SK-N-SH treated with all-trans-retinoic acid at 6 μM for 48 hours (cell line): ENCODE measurements at regions not wholly inside any gene's neighbourhood (a gene's known extent, or its start where the extent isn't known, plus 50 kb on each side); places are given as distances from the start of the nearest gene placed in this dataset.

ENCODE experiments used
- ARNTL ChIP-seq: fragments of 450-650 bp; formaldehyde crosslinking; IDR thresholded peaks from 2 replicates; pipeline ENCODE4 v1.5.0; 2020; ENCODE audit warnings: low read depth, mild to moderate bottlenecking, moderate library complexity, borderline replicate concordance
- CSDC2 ChIP-seq: fragments of 250-450 bp; sonication (Bioruptor Pico); IDR thresholded peaks from 2 replicates; pipeline ENCODE4 v1.5.0; 2020; ENCODE audit warnings: mild to moderate bottlenecking, moderate library complexity
- ESRRG ChIP-seq: fragments of 250-450 bp; sonication (Bioruptor Pico); IDR thresholded peaks from 2 replicates; pipeline ENCODE4 v1.6.1; 2021; ENCODE audit warnings: mild to moderate bottlenecking
- OSR1 ChIP-seq: fragments of 250-450 bp; sonication (Bioruptor Pico); IDR thresholded peaks from 2 replicates; pipeline ENCODE4 v1.8.0; 2022; ENCODE audit warnings: moderate library complexity, mild to moderate bottlenecking, inconsistent platforms
- RARB ChIP-seq: fragments of 250-450 bp; sonication (Bioruptor Pico); IDR thresholded peaks from 2 replicates; pipeline ENCODE4 v1.8.0; 2021; ENCODE audit warnings: mild to moderate bottlenecking, moderate library complexity
- TF ChIP-seq, protein P1 (sequence below): fragments of 250-450 bp; sonication (Bioruptor Pico); IDR thresholded peaks from 2 replicates; pipeline ENCODE4 v1.5.1; 2021; ENCODE audit warnings: mild to moderate bottlenecking, moderate library complexity
- TF ChIP-seq, protein P2 (sequence below): fragments of 250-450 bp; sonication (Bioruptor Pico); IDR thresholded peaks from 2 replicates; pipeline ENCODE4 v1.5.1; 2020; ENCODE audit warnings: low read depth, mild to moderate bottlenecking, moderate library complexity
- TF ChIP-seq, protein P3 (sequence below): fragments of 250-450 bp; sonication (Bioruptor Pico); IDR thresholded peaks from 2 replicates; pipeline ENCODE4 v1.8.0; 2020; ENCODE audit warnings: mild to moderate bottlenecking, moderate library complexity, borderline replicate concordance

DNA sequence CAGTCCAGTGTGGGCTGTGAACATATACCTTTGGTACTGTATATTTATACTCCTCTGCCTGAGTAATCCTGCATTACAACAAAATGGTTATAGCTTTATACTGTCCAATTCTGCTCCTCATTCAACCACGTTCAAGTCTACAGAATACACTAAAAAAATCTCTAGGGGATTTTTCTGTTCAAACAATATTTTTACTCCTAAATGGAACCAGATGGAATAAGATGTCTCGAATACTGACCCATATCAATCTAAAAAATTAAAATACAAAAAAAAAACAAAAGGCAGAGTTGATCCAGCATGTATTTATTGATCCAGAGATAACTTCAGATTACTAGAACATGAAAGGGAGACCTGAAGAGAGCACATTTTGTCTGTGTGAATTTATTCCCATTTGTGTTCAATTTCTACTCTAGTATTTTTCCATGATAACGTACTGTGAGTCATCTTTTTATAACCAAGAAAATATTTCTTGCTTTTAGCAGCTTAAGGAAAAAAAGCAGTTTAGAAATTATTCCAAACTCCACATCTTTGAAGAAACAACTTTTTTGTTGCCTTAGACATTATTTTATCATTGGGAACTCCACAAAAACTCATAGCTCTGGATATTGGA lies 910.7 kb downstream of the TBL1XR1 start:
- TF ChIP-seq ESRRG (CRISPR knock-in tag) (no peak), ARNTL (CRISPR knock-in tag) (no peak), CSDC2 (CRISPR knock-in tag) (no peak), RARB (CRISPR knock-in tag) (no peak), OSR1 (CRISPR knock-in tag) (no peak)
- TF ChIP-seq, protein P1, sequence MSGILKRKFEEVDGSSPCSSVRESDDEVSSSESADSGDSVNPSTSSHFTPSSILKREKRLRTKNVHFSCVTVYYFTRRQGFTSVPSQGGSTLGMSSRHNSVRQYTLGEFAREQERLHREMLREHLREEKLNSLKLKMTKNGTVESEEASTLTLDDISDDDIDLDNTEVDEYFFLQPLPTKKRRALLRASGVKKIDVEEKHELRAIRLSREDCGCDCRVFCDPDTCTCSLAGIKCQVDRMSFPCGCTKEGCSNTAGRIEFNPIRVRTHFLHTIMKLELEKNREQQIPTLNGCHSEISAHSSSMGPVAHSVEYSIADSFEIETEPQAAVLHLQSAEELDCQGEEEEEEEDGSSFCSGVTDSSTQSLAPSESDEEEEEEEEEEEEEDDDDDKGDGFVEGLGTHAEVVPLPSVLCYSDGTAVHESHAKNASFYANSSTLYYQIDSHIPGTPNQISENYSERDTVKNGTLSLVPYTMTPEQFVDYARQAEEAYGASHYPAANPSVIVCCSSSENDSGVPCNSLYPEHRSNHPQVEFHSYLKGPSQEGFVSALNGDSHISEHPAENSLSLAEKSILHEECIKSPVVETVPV (CRISPR knock-in tag) = no peak
- TF ChIP-seq, protein P2, sequence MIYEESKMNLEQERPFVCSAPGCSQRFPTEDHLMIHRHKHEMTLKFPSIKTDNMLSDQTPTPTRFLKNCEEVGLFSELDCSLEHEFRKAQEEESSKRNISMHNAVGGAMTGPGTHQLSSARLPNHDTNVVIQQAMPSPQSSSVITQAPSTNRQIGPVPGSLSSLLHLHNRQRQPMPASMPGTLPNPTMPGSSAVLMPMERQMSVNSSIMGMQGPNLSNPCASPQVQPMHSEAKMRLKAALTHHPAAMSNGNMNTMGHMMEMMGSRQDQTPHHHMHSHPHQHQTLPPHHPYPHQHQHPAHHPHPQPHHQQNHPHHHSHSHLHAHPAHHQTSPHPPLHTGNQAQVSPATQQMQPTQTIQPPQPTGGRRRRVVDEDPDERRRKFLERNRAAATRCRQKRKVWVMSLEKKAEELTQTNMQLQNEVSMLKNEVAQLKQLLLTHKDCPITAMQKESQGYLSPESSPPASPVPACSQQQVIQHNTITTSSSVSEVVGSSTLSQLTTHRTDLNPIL = no peak
- TF ChIP-seq, protein P3, sequence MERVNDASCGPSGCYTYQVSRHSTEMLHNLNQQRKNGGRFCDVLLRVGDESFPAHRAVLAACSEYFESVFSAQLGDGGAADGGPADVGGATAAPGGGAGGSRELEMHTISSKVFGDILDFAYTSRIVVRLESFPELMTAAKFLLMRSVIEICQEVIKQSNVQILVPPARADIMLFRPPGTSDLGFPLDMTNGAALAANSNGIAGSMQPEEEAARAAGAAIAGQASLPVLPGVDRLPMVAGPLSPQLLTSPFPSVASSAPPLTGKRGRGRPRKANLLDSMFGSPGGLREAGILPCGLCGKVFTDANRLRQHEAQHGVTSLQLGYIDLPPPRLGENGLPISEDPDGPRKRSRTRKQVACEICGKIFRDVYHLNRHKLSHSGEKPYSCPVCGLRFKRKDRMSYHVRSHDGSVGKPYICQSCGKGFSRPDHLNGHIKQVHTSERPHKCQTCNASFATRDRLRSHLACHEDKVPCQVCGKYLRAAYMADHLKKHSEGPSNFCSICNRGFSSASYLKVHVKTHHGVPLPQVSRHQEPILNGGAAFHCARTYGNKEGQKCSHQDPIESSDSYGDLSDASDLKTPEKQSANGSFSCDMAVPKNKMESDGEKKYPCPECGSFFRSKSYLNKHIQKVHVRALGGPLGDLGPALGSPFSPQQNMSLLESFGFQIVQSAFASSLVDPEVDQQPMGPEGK (CRISPR knock-in tag) = no peak
